Inflammatory macrophage treated with lipopolysaccharide for 4 hours (primary cell): ENCODE measurements at regions not wholly inside any gene's neighbourhood (a gene's known extent, or its start where the extent isn't known, plus 50 kb on each side); places are given as distances from the start of the nearest gene placed in this dataset.
"Not testable (repeated sequence)": the region's sequence is repeated elsewhere in the genome, so short reads cannot be mapped to it uniquely, and the experiment has no call there.

ENCODE experiments used
- DNase-seq: peaks from one replicate; pipeline ENCODE4 v3.0.0-alpha.2; 2020

DNA sequence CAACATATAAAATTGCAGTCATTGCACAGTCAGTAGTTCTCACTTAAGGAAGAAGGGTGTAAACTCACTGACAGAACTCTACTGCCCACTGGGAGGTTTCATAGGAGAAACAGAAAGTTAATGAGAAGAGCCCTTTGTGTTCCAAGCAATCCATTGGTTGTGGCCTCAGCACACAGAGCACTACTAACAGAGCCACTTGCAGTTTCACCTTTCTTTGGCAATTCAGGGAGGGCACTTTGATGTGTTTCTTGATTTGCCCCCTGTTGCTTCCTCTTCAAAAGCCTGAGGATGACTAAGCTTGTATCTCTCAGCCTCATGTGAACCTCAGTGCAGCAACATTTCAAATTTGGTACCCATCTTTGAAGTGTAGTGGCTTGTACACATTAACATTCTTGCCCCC, 409.4 kb downstream of the DMRTA1 start:
- DNase-seq, result no peak

DNA sequence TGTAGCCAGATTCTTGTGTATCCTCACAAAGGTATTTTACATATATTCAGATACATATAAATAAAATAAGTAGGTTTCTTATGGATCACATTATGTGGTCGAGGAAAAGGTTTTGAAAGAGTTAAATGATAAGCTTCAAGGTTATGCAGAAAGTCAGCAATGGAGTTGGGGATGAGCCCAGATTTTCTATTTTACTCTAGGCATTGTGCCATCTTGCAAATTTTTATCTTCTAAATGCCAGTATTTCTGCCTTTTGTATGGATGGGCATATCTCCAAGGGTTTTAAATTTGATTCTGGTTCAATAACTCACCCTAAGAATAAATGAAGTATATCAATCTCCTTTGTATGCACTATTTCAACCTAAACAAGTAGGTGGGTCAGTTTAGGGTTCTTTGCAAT, 410.7 kb downstream of the DMRTA1 start:
- DNase-seq, result no peak

- DNase-seq, result no peak
These were observed 416.5 kb downstream of the DMRTA1 start for GRCh38 chr9:22863106-22863505.

GRCh38 chr9:22863736-22864135, 417.1 kb downstream of the DMRTA1 start:
- DNase-seq, result no peak

DNA sequence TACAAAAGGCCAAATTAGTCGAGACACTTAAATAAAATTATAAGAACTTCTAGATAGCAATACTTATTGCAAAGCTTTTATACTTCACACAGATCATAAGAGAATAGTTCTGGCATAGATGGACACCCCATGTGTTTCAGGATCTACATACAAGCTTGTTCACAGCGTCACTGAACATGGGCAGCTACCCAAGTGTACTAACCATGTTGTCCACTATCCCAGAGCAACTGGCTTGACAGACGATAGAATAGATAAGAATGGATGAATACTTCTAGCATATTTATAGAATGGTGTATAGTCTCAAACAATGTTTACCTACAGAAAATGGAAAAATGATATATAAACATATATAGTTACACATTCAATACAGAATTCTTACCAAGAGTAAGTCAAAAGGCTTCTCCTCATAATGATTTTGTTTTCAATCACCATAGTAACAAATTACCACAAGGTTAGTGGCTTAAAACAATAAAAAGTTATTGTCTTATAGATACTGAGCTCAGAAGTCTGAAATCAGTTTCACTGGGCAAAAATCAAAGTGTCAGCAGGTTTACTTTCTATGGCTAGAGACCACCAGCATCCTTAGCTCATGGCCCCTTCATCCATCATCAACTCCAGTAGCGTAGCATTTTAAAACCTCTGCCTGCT, 446.7 kb downstream of the DMRTA1 start:
- no peak for DNase-seq

GRCh38 chr9:22898591-22898990, 452.0 kb downstream of the DMRTA1 start:
- no peak for DNase-seq

GRCh38 chr9:22911632-22912031, 465.0 kb downstream of the DMRTA1 start:
- DNase-seq, result no peak

DNA sequence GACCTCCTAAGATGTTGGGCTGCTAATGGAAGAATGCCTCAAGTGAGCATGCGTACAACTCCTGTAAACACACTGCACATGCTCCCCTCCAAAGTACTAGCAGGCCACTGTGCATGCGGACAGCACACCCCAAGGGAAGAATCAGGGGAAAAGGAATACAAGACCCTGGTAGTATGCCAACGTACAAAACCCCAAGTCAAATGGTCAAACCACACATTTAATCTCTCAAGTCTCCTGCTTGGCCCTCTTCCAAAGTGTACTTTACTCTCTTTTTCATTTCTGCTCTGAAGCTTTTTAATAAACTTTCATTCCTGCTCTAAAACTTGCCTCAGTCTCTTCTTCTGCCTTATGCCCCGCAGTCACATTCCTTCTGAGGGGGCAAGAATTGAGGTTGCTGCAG, 466.4 kb downstream of the DMRTA1 start:
- no peak for DNase-seq

DNA sequence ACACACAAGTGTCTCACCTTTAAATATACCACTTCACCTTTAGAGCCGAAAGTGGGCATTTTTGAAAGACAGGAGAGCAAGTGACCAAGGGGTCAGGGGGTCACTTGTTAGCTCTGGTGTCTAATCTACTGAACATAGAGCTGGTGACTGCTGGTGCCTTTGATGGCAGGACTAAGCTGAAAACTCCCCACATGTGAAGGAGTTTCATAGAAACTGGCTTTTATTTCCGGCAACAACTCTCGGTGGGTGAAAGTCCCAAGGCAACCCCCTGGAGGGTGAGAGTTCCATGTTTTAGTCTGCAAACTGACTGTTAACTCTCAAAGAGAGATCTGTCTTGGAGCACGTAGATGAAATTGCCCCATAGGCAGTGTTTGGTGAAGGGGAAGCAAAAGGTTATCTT, 466.9 kb downstream of the DMRTA1 start:
- DNase-seq, result no peak

GRCh38 chr9:22916148-22916547, 469.5 kb downstream of the DMRTA1 start:
- DNase-seq, result no peak

DNA sequence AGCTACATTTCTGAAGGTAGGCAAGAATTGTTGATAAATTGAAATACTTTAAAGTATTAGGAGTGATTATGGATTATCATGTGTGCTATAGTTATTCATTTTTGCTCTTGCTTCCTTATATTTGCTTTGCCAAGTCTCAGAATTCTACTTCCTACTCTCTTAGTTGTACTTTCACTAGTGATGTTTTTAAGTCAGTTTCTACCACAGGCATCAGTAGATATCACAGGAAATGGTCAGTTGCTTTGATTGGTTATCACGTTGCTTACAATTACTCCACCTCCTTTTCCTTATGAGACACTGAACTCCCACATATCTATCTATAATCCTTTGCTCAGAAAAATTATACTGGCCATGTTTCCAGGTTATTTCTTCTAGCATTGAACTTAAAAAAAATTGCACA, 472.8 kb downstream of the DMRTA1 start:
- DNase-seq, result no peak

GRCh38 chr9:22921742-22922141, 475.1 kb downstream of the DMRTA1 start:
- DNase-seq, result no peak

GRCh38 chr9:22922222-22922621, 475.6 kb downstream of the DMRTA1 start:
- no peak for DNase-seq

- no peak for DNase-seq
These were observed 507.9 kb downstream of the DMRTA1 start for GRCh38 chr9:22954550-22954949.

- no peak for DNase-seq
These were observed 508.3 kb downstream of the DMRTA1 start for GRCh38 chr9:22954964-22955363.

GRCh38 chr9:22969350-22969979, 522.8 kb downstream of the DMRTA1 start:
- no peak for DNase-seq

GRCh38 chr9:22970434-22970975, 523.9 kb downstream of the DMRTA1 start:
- DNase-seq, result no peak

DNA sequence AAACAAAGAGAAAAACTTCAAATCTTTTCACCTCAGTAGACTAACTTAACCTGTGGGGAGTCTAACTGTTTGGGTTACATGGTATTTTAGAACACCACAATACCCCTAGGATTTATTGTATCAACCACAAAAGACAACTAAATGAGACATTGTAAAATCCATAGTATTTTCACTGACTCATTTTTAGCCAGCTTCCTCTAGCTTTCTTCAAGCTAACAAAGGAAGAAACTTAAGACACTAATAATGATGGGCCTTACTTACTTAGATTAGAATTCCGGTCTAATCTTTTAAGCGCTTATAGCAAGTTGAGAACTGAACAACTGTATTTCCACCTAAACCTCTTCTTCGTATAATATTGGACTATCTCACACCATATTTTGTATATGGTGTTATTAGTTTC, 529.3 kb downstream of the DMRTA1 start:
- no peak for DNase-seq

GRCh38 chr9:22976454-22976853, 529.8 kb downstream of the DMRTA1 start:
- no peak for DNase-seq

DNA sequence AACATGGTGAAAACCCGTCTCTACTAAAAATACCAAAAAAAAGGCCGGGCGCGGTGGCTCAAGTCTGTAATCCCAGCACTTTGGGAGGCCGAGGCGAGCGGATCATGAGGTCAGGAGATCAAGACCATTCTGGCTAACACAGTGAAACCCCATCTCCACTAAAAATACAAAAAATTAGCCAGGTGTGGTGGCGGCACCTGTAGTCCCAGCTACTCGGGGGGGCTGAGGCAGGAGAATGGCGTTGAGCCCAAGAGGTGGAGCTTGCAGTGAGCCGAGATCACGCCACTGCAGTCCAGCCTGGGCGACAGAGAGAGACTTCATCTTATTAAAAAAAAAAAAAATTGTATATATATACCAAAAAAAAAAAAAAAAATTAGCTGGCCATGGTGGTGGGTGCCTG, 533.8 kb downstream of the DMRTA1 start:
- DNase-seq, result not testable (repeated sequence)

GRCh38 chr9:22986556-22986955, 539.9 kb downstream of the DMRTA1 start:
- no peak for DNase-seq

DNA sequence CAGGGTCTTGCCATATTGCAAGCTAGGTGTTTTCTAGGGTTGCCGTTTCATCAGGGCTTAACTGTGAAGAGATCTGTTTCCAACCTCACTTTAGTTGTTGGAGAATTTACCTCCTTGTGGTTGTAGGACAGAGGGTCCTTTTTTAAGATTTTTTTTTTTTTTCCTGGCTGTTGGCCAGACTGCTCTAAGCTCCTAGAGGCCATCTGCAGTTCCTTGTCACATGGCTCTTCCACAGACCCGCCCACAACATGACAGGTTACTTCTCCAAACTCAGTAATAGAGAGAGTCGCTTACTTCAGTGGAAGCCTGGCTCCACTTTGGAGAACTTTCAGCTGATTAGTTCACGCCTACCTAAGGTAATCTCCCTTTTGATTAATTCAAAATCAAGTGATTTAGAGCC, 543.7 kb downstream of the DMRTA1 start:
- DNase-seq, result no peak

- DNase-seq, result no peak
These were observed 546.2 kb downstream of the DMRTA1 start for GRCh38 chr9:22992780-22993179.

- no peak for DNase-seq
These were observed 551.3 kb downstream of the DMRTA1 start for GRCh38 chr9:22997923-22998322.

DNA sequence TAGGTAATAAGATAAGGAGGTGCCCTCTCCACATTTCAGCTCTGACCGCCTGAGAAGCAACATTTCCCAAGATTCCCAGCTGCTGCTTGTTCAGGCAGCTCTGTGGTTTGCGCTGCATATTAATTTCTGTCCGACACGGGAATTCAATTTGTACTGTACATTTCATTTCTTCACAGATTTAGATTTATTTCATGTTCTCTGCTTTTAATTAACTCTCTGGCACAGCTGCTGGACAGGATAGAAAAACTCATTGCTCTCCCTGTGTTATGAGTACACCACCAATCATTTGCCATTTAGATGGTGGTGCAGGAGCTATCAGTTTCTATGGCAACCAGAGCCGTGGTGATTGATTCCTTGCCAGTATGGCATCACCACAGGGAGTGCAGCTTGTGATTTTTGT, 558.5 kb downstream of the DMRTA1 start:
- DNase-seq, result no peak
